GM19452 (cell line): ENCODE measurements at regions not wholly inside any gene's neighbourhood (a gene's known extent, or its start where the extent isn't known, plus 50 kb on each side); places are given as distances from the start of the nearest gene placed in this dataset.

Experiments
- ATAC-seq: cut with Tn5 transposase; IDR thresholded peaks from one replicate; pipeline ENCODE4 v1.9.1; 2021; ENCODE audit not compliant: unreplicated experiment

DNA sequence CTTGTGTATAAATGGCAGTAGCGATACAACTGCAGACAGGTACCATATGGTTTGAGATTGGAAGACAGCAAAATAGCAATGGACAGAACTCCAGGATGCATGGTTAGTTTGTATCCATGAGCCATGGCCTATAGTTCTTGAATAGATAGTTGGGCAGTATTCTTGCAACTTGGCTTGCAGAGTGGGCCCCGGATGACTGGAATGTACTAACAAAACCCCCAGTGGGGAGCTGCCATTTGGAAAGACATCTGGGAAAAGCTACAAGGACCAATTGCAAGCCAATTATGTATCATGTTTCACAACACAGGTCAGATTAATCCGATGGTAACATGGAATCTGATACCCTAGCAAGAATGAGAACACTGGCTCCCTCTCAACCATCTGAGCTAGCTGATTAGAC is 279.6 kb downstream of the RERGL start:
- no peak for ATAC-seq

GRCh38 chr12:17809206-17809605 is 280.8 kb downstream of the RERGL start:
- ATAC-seq, result no peak

GRCh38 chr12:17802657-17803641 is 287.0 kb downstream of the RERGL start:
- no peak for ATAC-seq

GRCh38 chr12:17793854-17794253 is 296.1 kb downstream of the RERGL start:
- ATAC-seq, result no peak

DNA sequence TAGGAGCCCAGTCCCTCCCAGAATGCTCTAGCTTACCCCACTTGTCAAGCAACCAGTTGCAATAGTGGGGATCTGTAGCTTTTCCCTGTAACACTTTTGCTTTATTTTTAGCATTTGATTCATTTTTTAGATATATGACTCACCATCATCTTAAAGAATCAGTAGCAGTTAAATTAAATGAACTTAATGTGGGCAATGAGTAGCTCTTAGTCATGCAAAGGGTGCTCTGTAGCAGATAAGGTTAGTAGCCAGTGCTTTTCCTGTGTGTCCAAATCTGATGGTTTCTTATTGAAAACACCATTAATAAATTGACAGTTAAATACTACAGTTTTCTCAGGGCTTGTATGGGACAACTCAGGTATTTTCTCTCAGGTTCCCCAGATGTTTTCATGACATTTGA is 311.8 kb downstream of the RERGL start:
- ATAC-seq, result no peak

GRCh38 chr12:17763366-17763765 is 326.6 kb downstream of the RERGL start:
- ATAC-seq, result no peak

DNA sequence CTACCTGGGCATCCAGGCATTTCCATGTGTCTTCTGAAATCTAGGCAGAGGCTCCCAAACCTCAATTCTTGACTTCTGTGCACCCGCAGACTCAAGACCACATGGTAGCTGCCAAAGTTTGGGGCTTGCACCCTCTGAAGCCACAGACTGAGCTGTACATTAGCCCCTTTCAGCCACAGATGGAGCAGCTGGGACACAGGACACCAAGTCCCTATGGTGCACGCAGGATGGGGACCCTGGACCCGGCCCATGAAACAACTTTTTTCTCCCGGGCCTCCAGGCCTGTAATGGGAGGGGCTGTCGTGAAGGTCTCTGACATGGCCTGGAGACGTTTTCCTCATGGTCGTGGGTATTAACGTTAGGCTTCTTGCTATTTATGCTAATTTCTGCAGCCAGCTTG is 330.0 kb downstream of the RERGL start:
- ATAC-seq, result no peak
